ENCODE measurements at regions not wholly inside any gene's neighbourhood (a gene's known extent, or its start where the extent isn't known, plus 50 kb on each side); places are given as distances from the start of the nearest gene placed in this dataset.

- 93% methylated on average over 1 of the region's 1 CpG for WGBS
- H3K4me1 ChIP-seq (replicated peaks): no peaks in the 10 kb centered on the region
- H3K27ac ChIP-seq: no peak overlapping the region
- no peak overlapping the region for H3K4me3 ChIP-seq
- TF ChIP-seq CTCF (IDR thresholded peaks at IDR 0.05): no peak
- TF ChIP-seq POLR2A (IDR thresholded peaks at IDR 0.05): no peak
- TF ChIP-seq POLR2AphosphoS5 (IDR thresholded peaks at IDR 0.05): no peak
- no peak for DNase-seq (ENCODE audit: low spot score)
- H3K36me3 ChIP-seq: no peaks in the 10 kb centered on the region
- no peaks in the 10 kb centered on the region for H3K27me3 ChIP-seq (replicated peaks; ENCODE audit: insufficient read depth)
- H3K9me3 ChIP-seq: no peaks in the 10 kb centered on the region
- intact Hi-C loops (cut with DNase I): no loop called here
Observed at GRCh38 chr9:109941771-109942170, 161.8 kb downstream of the PALM2AKAP2 start.

GRCh38 chr9:109945573-109945972 is 165.6 kb downstream of the PALM2AKAP2 start:
- no peak overlapping the region for H3K4me3 ChIP-seq
- H3K27ac ChIP-seq: no peak overlapping the region
- no peaks in the 10 kb centered on the region for H3K9me3 ChIP-seq
- intact Hi-C loops (cut with DNase I): no loop called here
- WGBS: 94% methylated on average over 1 of the region's 1 CpG
- H3K36me3 ChIP-seq: no peaks in the 10 kb centered on the region
- H3K4me1 ChIP-seq (replicated peaks): no peaks in the 10 kb centered on the region
- DNase-seq (ENCODE audit: low spot score): no peak
- no peaks in the 10 kb centered on the region for H3K27me3 ChIP-seq (replicated peaks; ENCODE audit: insufficient read depth)
- no peak for TF ChIP-seq POLR2AphosphoS5 (IDR thresholded peaks at IDR 0.05)
- TF ChIP-seq POLR2A (IDR thresholded peaks at IDR 0.05): no peak
- TF ChIP-seq CTCF (IDR thresholded peaks at IDR 0.05): no peak

- intact Hi-C loops (cut with DNase I): no loop called here
- Histone ChIP-seq H3K4me3 (no peak overlapping the region), H3K27me3 (replicated peaks; ENCODE audit: insufficient read depth) (no peaks in the 10 kb centered on the region), H3K36me3 (no peaks in the 10 kb centered on the region), H3K4me1 (replicated peaks) (no peaks in the 10 kb centered on the region), H3K27ac (no peak overlapping the region), H3K9me3 (no peaks in the 10 kb centered on the region)
- no peak for TF ChIP-seq POLR2A (IDR thresholded peaks at IDR 0.05)
- TF ChIP-seq CTCF (IDR thresholded peaks at IDR 0.05): no peak
- no peak for TF ChIP-seq POLR2AphosphoS5 (IDR thresholded peaks at IDR 0.05)
- DNase-seq (ENCODE audit: low spot score): no peak
- WGBS: 90% methylated on average over 1 of the region's 1 CpG
Observed at GRCh38 chr9:109948453-109948852, 168.5 kb downstream of the PALM2AKAP2 start.

- H3K4me1 ChIP-seq (replicated peaks): no peaks in the 10 kb centered on the region
- TF ChIP-seq POLR2AphosphoS5 (IDR thresholded peaks at IDR 0.05): no peak
- no peak for TF ChIP-seq POLR2A (IDR thresholded peaks at IDR 0.05)
- TF ChIP-seq CTCF (IDR thresholded peaks at IDR 0.05): no peak
- H3K4me3 ChIP-seq: no peak overlapping the region
- no peaks in the 10 kb centered on the region for H3K36me3 ChIP-seq
- intact Hi-C loops (cut with DNase I): no loop called here
- DNase-seq (ENCODE audit: low spot score): no peak
- WGBS: 84% methylated on average over 7 of the region's 7 CpGs
- H3K9me3 ChIP-seq: no peaks in the 10 kb centered on the region
- no peak overlapping the region for H3K27ac ChIP-seq
- H3K27me3 ChIP-seq (replicated peaks; ENCODE audit: insufficient read depth): no peaks in the 10 kb centered on the region
Observed at GRCh38 chr9:109950710-109951443, 170.9 kb downstream of the PALM2AKAP2 start.

- intact Hi-C loops (cut with DNase I): no loop called here
- Histone ChIP-seq H3K9me3 (no peaks in the 10 kb centered on the region), H3K27ac (no peak overlapping the region), H3K4me3 (no peak overlapping the region), H3K36me3 (no peaks in the 10 kb centered on the region), H3K27me3 (replicated peaks; ENCODE audit: insufficient read depth) (no peaks in the 10 kb centered on the region), H3K4me1 (replicated peaks) (no peaks in the 10 kb centered on the region)
- TF ChIP-seq POLR2AphosphoS5 (IDR thresholded peaks at IDR 0.05): no peak
- TF ChIP-seq POLR2A (IDR thresholded peaks at IDR 0.05): no peak
- TF ChIP-seq CTCF (IDR thresholded peaks at IDR 0.05): no peak
- DNase-seq (ENCODE audit: low spot score): no peak
- WGBS: 93% methylated on average over 5 of the region's 5 CpGs
Observed at GRCh38 chr9:109953300-109953699, 173.3 kb downstream of the PALM2AKAP2 start.
